ENCODE measurements at regions not wholly inside any gene's neighbourhood (a gene's known extent, or its start where the extent isn't known, plus 50 kb on each side); places are given as distances from the start of the nearest gene placed in this dataset.
"Not testable (repeated sequence)": the region's sequence is repeated elsewhere in the genome, so short reads cannot be mapped to it uniquely, and the experiment has no call there.

DNA sequence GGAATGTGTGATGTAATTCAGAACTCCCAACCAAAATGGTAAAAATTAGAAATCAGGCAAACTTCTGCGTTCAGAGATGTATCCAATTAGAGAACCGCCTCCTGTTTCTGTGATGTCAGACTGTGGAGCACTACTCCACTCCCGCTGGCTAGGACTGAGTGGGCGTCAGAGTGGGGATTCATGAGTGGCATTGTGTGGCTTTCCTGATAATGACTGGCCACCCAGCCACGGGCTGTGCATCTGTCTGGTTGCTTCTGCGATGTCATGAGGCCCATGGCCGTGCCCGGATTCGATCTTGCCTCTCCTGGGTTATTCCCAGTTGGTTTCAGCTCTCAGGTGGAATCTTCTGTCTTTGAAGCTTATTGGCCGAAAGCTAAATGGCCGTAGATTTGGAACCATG is 87.1 kb upstream of the KCNA1 start:
- no peak for DNase-seq (ENCODE audit: low spot score)

DNA sequence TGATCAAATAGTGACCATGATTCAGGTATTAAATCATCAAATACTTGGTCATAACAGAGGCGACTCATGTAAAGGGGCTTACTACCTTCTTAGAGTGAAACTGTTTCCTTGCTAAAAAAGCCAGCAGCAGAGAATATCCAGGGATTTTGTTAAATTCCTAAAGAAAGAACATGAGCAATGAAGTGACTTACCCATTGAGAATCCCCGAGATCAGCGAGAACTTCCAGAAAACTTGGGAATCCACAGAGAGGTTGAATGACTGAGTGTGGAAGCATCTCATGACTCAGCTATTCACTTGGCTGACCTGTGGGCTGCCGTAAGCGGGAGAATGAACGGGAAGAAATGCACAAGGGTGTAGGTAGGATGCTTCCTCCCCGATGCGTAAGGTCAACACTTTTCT is 85.3 kb upstream of the KCNA1 start:
- DNase-seq (ENCODE audit: low spot score), result no peak

DNA sequence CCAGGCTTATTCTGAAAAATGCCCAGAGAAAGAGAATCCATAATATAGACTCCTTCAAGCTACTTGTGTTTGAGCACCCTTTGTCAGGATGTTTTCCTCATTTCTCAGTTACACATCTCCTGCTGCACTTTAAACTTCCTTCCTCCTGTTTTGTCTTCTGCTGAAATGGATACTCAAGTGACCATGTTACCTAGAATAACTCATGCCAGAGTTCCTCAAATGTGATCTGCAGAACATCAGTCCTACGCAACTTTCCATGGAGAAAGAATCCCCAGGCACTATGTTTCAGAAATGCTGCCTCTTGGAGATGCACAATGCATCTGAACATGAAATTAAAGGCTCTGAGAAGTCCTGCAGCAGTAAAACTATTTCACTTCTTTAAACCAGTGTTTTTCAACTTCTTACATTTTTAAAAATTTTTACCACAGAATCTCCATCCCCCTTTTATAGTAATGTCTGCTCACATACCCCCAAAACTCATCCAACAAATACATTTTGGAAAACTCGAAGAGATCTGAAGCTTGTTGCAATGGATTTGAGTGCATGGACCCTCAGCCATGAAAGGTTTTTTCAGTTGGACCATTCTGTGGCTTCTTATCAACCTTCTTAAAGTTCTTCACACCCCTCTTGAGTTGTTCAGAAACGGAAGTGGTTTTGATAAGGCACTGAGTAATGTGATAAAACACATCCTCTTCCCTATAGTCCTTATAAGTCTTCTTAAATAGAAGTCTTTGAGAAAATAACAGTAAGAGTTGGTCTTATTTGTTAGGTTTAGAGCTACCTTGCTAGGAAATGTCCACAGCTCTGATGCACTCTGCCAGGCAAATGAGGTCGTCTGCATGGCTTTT is 84.5 kb upstream of the KCNA1 start:
- no peak for DNase-seq (ENCODE audit: low spot score)

DNA sequence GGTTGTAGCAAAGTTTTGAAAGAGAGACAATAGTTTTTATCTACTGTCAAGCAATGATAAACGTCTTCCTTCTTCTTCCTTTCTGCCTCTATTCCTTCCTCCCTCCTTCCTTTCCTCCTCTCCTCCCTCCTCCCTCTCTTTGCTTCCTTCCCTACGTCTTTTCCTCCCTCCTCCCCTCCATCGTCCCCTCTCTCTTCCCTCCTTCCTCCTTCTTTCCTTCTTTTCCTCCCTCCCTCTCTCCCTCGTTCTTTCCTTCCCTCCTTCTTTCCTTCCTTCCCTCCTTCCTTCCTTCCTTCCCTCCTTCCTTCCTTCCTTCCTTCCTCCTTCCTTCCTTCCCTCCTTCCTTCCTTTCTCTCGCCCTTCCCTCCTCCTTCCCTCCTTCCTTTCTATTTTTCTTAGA is 82.8 kb upstream of the KCNA1 start:
- DNase-seq (ENCODE audit: low spot score), result no peak

DNA sequence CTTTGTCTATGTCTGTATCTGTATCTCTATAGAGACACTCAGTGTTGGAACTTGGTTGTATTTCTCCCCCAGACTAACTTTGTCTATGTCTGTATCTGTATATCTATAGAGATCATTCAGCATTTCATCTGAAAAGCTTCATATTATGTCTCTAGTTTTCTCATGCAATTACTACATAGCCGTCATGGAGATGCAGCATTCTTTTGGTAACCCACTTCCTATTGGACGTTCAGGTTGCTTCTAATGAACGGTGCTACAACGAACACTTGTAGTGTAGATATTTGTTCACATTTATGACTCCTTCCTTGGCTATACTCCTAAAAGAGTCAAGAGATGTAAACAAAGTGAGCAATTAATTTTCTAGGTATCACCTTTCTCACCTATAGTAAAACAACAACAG is 81.5 kb upstream of the KCNA1 start:
- DNase-seq (ENCODE audit: low spot score), result no peak

DNA sequence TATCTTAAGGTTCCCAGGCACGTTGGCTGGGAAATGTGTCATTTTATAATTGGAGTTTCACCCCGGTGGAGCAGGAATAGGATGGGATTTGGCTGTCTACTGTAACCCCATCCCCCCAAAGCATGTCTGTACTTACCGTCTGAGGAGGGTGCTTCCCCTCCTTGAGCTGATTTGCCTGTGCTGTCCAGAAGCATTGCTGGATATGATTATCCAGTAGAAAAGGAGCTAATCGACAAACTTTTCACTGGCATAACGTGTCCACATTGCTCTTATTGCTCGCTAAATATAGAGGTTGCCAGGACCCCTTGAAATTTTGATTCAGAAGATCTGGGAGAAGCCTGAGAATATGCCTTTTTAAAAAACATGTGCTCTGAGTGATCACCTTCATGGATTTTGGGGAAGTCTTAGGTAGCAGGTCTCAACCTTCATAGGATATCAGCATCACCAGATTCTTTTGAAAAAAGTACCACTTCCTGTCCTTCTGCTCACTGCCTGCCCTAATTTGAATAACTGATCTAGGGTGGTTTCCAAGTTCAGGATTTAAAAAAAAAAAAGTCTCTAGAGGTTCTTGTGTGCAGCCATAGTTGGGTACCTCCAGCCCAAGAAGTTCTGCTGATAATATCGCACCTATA is 80.4 kb upstream of the KCNA1 start:
- no peak for DNase-seq (ENCODE audit: low spot score)

DNA sequence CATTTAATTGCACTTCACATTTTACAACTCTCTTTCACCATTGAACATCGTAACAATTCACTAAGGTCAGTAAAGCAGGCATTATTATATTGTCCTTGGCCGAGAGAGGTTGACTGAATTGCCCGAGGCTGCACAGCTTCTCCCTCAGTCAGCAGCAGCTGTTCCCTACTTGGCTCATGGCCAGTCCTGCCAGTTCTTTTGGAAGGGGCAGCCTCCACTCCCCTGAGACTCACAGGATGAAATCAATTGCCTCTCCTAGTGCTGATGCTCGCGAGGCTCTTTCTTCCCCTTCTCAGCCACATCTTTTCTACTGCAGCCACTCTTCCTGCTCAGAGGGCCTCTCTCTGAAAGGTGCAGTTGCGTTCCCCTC is 79.9 kb upstream of the KCNA1 start:
- DNase-seq (ENCODE audit: low spot score), result no peak

DNA sequence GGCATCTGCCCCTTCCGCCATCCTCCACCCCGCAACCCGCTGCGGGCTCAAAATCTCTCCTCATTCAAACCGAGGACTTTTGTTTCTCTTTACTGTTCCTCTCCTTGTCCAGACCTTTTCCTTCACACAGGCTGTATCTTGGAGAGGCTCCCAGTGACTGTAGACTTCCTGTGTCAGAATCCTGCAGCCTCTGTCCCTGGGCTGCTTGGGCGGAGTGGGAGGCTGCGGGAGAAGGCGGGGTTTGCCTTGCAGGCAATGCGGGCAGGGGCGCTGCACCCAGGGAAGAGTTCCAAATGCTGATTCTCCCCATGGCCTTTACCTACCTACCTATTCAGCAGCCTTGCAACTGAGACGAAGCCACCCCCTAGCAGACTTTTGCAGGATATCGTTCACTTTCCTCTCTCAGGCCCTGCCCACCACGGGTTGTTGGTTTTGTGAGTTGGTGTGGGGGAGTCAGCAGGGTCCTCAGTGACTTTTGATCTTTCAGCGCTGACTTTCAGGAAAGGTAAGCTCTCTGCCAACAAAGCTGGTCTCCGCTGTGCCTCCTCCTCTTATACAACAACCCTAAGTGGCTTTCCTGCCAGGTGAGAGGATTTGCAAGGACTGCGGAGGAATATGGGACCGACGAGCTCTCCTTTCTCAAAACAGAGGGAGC is 79.0 kb upstream of the KCNA1 start:
- DNase-seq (ENCODE audit: low spot score), result no peak

DNA sequence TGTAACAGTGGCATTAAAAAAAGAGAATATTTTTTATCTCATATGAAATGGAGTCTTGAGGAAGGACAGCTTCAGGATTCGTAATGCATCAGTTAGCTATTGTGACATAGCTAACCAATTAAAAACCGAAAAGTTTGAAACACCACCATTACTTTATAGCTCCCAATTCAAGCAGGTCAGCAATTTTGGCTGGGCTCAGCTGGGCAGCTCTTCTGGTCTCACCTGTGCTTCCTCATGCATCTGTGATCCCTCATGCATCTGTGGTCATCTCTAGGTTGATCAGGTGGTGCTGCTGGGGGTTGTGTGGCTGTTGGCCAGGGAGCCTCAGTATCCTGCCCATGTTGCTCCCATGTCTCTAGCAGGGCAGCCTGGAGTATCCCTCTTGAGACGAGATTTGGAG is 76.7 kb upstream of the KCNA1 start:
- DNase-seq (ENCODE audit: low spot score), result no peak

DNA sequence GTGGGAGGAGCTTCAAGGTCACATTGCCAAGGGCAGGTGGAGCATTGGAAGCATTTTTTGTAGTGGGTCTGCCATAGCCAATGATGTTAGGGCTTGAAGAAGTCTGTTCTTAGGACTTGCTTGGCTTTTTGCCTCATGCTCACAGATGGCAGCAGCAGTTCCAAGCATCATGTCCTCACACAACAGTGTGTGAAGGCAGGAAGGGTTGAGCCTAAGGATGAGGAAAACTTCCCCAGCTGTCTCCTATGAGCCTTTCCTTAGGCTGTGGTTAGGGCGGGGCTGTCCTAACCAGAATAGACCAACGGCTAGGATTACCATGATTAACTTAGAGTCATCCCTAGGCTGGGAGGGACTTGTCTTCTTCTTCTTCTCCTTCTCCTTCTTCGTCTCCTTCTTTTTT is 76.2 kb upstream of the KCNA1 start:
- DNase-seq (ENCODE audit: low spot score), result no peak

DNA sequence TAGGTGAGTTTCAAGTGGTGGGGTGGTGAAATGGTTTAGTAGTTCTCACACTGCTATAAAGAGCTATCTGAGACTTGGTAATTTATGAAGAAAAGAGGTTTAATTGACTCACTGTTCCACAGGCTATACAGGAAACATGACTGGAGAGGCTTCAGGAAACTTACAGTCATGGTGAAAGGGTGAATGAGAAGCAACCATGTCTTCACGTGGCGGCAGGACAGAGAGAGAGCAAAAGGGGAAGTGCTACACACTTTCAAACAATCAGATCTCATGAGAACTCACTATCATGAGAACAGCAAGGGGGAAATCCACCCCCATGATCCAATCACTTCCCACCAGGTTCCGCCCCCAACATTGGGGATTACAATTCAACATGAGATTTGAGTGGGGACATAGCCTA is 67.3 kb upstream of the KCNA1 start:
- DNase-seq (ENCODE audit: low spot score), result not testable (repeated sequence)

DNA sequence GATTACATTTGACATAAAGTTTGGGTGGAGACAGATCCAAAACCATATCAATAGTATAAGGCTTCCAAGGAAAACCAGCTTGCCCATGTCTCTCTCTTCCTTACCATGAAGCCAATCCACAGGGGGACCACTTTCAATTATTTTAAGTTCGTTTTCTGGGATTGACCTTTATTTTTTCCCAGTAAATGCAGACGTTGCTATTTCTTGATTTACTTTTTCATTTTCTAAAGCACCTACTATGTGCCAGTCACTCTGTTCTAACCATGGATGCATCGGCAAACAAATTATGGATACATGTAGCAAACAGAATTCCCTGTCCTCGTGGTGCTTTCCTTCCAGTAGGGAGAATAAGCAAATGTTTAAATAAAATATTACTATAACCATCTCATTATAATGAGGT is 65.8 kb upstream of the KCNA1 start:
- no peak for DNase-seq (ENCODE audit: low spot score)

DNA sequence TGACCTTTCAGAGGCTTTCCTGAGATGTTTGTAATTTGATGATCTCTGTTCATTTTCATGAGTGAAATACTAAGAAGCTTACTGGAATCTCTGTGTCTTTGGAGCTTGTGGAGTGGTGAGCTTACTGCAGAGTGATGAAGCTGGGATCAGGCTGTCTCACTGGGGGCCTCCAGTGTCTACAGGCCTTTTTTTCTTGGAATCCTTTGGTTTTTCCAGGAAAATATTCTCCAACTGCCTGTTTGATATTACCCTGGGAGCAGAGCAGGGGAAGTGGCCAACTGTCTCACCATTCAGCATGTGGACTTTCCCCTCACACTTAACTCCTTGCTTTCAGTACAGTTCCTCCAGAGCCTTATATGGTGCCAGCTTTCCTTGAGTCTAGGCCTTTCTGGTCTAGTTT is 62.0 kb upstream of the KCNA1 start:
- no peak for DNase-seq (ENCODE audit: low spot score)

DNA sequence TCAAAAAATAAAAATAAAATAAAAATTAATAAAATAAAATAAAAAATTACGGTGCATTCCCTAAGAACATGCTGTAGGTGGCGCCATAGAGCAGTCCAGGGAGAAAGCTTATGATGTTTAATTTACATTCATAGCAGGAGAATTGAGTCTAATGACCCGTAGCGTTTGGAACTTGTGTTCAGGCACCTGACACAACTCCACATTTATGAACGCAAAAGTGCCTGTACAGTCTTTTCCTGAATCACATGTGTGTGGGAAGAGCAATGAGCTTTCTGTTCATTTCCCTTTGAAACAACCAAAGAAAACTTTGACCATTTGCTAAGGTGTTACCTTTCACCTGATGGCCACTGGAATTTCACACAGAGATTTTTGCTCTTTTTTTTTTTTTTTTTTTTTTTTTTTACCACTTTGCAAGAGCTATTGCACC is 60.6 kb upstream of the KCNA1 start:
- DNase-seq (ENCODE audit: low spot score), result no peak

DNA sequence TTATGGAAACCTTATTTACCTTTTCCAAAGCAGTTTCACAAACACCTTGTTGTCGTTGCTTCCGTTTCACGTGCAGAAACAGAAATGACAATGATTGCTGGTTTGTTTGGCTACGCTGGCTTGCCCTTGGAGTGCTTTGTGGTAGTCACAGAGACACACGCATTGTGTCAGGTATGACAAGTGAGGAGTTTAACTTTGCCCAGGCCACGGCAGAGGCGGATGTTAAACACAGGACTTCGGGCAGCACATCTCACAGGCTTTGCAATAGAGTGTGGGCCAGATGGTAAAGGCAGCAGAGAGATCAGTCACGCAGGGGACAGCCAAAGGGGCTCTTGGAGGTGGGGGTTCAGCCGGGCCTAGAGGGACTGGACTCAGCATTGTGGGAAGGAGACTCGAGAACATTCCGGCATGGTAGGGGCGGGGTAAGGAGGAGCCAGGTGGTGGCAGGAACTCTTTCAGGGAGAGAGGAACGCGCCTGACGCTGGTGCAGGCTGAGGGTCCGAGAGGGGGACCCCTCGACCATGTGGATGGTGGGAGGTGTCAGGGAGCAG is 59.8 kb upstream of the KCNA1 start:
- DNase-seq (ENCODE audit: low spot score), result no peak

DNA sequence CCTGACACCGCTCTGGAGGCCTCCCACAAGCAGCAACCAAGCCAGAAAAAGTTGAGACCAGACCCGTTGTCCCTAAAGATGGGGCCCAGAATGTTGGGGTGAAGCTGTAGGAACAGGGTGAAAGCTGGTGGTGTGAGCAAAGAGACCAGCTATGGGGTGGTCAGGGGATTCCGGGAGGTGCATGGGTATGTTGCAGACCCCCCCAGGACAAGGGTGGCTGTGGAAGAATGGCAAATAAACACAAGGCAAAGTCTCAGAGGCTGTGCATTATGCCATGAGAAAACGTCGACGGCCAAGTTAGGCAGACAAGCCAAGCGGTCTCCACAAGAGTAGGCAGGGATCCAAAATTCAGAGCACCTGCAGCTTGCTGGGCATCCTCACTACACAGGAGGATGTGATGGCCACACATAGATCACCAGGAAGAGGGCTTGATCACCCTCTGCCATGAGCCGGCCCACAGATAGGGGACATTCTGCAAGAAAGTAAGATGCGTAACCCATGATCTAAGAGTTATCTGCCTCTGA is 58.8 kb upstream of the KCNA1 start:
- DNase-seq (ENCODE audit: low spot score), result no peak

DNA sequence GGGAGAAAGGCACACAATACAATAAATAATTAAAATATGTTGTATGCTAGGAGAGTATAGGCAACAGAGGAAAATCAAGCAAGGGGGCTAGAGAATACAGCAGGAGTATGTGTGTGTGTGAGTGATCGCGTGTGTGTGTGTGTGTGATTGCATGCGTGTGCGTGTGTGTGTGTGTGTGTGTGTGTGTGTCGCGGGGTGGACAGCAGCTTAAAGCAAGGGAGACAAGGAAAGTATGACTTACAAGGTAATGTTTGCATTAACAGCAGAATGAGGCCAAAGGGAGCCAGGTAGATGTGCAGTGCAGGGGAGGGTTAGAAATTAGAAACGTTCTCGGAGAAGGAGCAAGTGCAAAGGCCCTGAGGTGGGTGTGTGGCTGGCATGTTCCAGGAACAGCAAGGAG is 57.4 kb upstream of the KCNA1 start:
- DNase-seq (ENCODE audit: low spot score), result no peak

DNA sequence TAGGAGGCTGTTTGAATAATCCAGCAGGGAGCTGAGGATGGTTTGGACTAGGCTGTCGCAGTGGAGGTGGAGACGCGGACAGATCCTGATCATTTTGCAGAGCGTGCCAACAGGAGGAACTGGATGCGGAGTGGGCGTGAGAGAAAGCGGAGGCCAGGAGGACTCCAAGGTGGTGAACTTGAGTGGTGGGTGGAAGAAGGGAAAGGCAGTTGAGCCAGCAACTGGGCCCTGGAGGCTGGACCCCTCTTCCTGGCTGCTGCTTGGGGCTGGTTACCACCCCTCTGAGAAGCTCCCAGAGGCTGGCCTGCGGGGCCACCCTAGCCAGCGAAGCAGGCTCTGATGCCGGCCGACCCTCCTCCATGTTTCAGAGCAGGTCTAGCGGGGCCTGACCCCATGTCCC is 56.8 kb upstream of the KCNA1 start:
- DNase-seq (ENCODE audit: low spot score), result no peak

DNA sequence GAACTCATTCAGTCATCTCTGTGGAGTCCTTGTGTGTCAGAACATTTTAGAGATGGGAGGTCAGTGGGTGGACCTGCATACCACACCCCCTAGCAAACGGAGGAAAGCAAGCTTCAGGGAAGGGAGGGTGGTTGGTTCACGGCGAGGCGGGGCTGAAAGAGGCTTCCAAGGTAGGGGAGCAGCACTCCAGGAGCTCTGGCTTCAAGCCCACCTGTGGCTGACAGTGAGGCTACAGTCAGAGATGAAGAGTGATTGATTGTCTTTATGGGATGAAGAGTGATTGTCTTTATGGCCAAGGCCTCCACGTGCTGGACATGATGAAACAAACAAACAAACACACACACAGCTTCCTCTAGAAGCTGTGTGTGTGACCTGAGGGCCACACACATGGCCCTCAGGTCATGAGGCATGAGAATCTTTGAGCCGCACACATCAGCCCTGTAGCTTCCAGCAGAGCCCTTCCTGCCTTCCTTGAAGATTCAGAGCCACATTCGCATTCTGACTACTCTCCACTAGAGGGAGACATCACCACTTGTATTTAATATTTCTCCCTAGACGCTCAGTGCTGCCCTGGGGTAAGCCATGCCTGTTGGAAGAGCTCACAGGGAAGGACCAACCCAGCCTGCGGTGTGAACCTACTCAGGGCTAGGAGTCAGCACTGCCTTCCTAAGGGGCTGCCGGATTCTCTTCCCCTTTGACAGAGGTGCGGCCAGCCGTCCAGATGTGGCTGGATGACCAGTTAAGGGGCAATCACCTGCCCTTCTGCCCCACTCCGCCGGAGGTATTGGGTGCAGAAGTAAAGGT is 54.4 kb upstream of the KCNA1 start:
- DNase-seq (ENCODE audit: low spot score), result peak; percentile 82

DNA sequence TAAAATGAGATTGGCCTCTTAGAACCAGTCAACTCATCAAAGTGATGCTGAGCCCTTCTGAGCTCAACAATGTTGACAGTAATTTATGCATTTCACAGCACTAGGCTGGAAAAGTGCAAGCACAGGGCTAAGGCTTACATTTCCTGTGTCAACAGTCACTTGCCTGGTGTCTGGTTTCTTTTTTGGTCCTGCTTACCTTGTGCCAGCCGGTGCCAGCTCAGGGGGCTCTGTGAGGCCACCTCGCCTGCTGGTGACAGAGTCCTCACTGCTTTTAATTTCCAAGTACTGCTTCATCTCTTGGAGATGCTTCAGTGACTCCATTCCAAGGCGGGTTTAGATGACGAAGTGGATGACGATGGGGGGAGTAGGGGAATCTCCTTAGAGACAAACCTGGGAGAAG is 53.1 kb upstream of the KCNA1 start:
- DNase-seq (ENCODE audit: low spot score), result no peak

DNA sequence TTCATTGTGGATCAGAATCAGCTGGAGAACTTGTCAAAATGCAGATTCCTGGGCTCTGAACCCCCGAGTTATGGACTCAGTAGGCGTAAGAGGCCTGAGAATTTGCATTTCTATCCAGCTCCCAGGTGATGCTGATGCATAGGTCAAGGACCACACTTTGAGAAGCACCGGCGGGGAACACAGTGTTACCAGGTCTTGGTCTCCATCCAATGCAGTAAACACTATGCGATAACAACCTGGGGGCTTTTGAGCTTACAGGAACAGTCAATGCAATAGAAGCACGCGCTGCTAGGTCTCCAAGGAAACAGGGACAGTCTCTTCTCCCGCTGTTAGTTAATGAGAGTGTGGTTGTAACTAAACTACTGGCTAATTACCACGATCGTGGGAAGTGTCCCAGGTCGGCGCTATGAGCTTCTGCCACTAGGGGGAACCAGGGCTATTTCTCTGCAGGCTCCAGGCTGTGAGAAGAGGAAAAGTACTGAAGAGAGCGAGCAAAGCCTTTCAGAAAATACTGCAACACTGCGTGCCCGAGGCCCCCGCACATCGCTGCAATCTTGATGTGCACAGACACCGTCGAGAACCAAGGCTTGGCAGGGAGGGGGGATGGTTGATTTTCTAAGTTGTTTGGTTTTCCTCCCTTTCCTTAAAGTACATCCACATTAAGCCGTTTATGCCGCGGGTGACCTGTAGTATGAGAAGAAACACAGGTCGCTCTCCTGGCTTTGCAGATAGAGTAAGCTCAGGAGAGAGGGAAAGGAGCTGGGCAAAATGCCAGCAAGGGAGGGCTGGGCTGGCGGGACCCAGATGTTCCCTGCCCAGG is 52.0 kb upstream of the KCNA1 start:
- DNase-seq (ENCODE audit: low spot score), result peak; percentile 85

All from putamen (tissue), 1 donor.